Testis (tissue), 2 donors: ENCODE measurements at regions not wholly inside any gene's neighbourhood (a gene's known extent, or its start where the extent isn't known, plus 50 kb on each side); places are given as distances from the start of the nearest gene placed in this dataset.
A peak's percentile ranks its signal among the peaks of the same experiment; 100 is the strongest.
"Not testable (repeated sequence)": the region's sequence is repeated elsewhere in the genome, so short reads cannot be mapped to it uniquely, and the experiment has no call there.

Source experiments
- CTCF ChIP-seq, 3 experiments: fragments of 450-650 bp in 2 of 3; fragments of 200-600 bp in 1 of 3; sonication (generic) in 1 of 3; IDR thresholded peaks; one replicate each; pipeline ENCODE4 v1.5.1; 2016 to 2019; ENCODE audit warnings: antibody characterized with exemption in 3 of 3, mild to moderate bottlenecking in 2 of 3, moderate library complexity in 1 of 3
- POLR2A ChIP-seq: fragments of 450-650 bp; IDR thresholded peaks from one replicate; pipeline ENCODE4 v1.6.1; 2017; ENCODE audit warnings: antibody characterized with exemption, mild to moderate bottlenecking, moderate library complexity

- TF ChIP-seq CTCF (IDR thresholded peaks at IDR 0.05): peak in 2 of 3 experiments; percentile 9 to 30
- TF ChIP-seq POLR2A: not testable (repeated sequence)
Measured at GRCh38 chr20:29753426-29753746, 1504.1 kb upstream of the DEFB115 start.
